ENCODE measurements at regions not wholly inside any gene's neighbourhood (a gene's known extent, or its start where the extent isn't known, plus 50 kb on each side); places are given as distances from the start of the nearest gene placed in this dataset.

GRCh38 chr21:30048570-30048969 is 108.8 kb upstream of the GRIK1 start:
- Histone ChIP-seq H3K9ac (ENCODE audit: low read length) (no peak overlapping the region), H3K9me3 (ENCODE audit: low read length) (no peaks in the 10 kb centered on the region), H3K79me2 (replicated peaks; ENCODE audit: insufficient read depth, low read length) (no peaks in the 10 kb centered on the region), H3K27me3 (ENCODE audit: insufficient read depth, low read depth, low read length) (no peaks in the 10 kb centered on the region), H3K36me3 (ENCODE audit: insufficient read depth, low read length) (no peaks in the 10 kb centered on the region), H2AFZ (ENCODE audit: low read depth, low read length) (no peak overlapping the region), H3F3A (ENCODE audit: insufficient read depth, low read length, poor library complexity, severe bottlenecking) (peaks cover 2% of the 10 kb centered on the region), H4K20me1 (ENCODE audit: insufficient read depth) (no peaks in the 10 kb centered on the region), H3K4me2 (ENCODE audit: low read length) (no peak overlapping the region), H3K4me3 (ENCODE audit: low read length) (no peak overlapping the region), H3K9me2 (ENCODE audit: insufficient read depth, low read length) (no peaks in the 10 kb centered on the region), H3K27ac (ENCODE audit: low read length) (no peak overlapping the region)
- TF ChIP-seq EZH2 (IDR thresholded peaks at IDR 0.05; ENCODE audit: borderline replicate concordance, insufficient read depth, low read length, poor library complexity, severe bottlenecking) (no peak), SMC3 (conservative IDR thresholded peaks at IDR 0.05; ENCODE audit: poor library complexity) (no peak), TAF1 (IDR thresholded peaks at IDR 0.05; ENCODE audit: low read depth) (no peak), CTCF (IDR thresholded peaks at IDR 0.05; ENCODE audit: poor library complexity, severe bottlenecking) (no peak)

- no peak overlapping the region for H3K9ac ChIP-seq (ENCODE audit: low read length)
- TF ChIP-seq MXI1 (conservative IDR thresholded peaks at IDR 0.05; ENCODE audit: poor library complexity, severe bottlenecking) (no peak), EP300 (conservative IDR thresholded peaks at IDR 0.05; ENCODE audit: poor library complexity, severe bottlenecking) (no peak), SMC3 (conservative IDR thresholded peaks at IDR 0.05; ENCODE audit: poor library complexity) (peak; percentile 85), POLR2AphosphoS5 (IDR thresholded peaks at IDR 0.05) (no peak), CTCF (IDR thresholded peaks at IDR 0.05; ENCODE audit: poor library complexity, severe bottlenecking) (peak; percentile 80), EZH2 (IDR thresholded peaks at IDR 0.05; ENCODE audit: borderline replicate concordance, insufficient read depth, low read length, poor library complexity, severe bottlenecking) (no peak), TAF1 (IDR thresholded peaks at IDR 0.05; ENCODE audit: low read depth) (no peak), RAD21 (conservative IDR thresholded peaks at IDR 0.05) (peak; percentile 82), REST (IDR thresholded peaks at IDR 0.05; ENCODE audit: borderline replicate concordance) (no peak)
Observed at GRCh38 chr21:30044447-30045064, 104.8 kb upstream of the GRIK1 start.

More at GRCh38 chr21:30044447-30045064, 104.8 kb upstream of the GRIK1 start:
- H3K36me3 ChIP-seq (ENCODE audit: insufficient read depth, low read length) = no peaks in the 10 kb centered on the region
- H3K27me3 ChIP-seq (ENCODE audit: insufficient read depth, low read depth, low read length) = no peaks in the 10 kb centered on the region
- H3K4me3 ChIP-seq (ENCODE audit: low read length) = no peak overlapping the region
- H2AFZ ChIP-seq (ENCODE audit: low read depth, low read length) = no peak overlapping the region
- H4K20me1 ChIP-seq (ENCODE audit: insufficient read depth) = no peaks in the 10 kb centered on the region
- H3F3A ChIP-seq (ENCODE audit: insufficient read depth, low read length, poor library complexity, severe bottlenecking) = peaks cover 2% of the 10 kb centered on the region
- no peaks in the 10 kb centered on the region for H3K79me2 ChIP-seq (replicated peaks; ENCODE audit: insufficient read depth, low read length)
- no peaks in the 10 kb centered on the region for H3K9me3 ChIP-seq (ENCODE audit: low read length)
- no peak overlapping the region for H3K27ac ChIP-seq (ENCODE audit: low read length)
- H3K4me2 ChIP-seq (ENCODE audit: low read length) = no peak overlapping the region
- no peaks in the 10 kb centered on the region for H3K9me2 ChIP-seq (ENCODE audit: insufficient read depth, low read length)
